Smooth muscle cell (in vitro differentiated cells): ENCODE measurements at regions not wholly inside any gene's neighbourhood (a gene's known extent, or its start where the extent isn't known, plus 50 kb on each side); places are given as distances from the start of the nearest gene placed in this dataset.

Experiments
- DNase-seq: peaks from one replicate; lab custom pipeline; 2025; ENCODE audit not compliant: unreplicated experiment; lab: John Stamatoyannopoulos, UW
- H2AFZ ChIP-seq: fragments of 200-600 bp; sonication (generic); 2 replicates; pipeline ENCODE4 v1.6.0; 2016; ENCODE audit warnings: antibody characterized with exemption, low read depth, mild to moderate bottlenecking
- H3F3A ChIP-seq: fragments of 200-600 bp; sonication (generic); 2 replicates; pipeline ENCODE4 v1.6.0; 2017; ENCODE audit warnings: antibody characterized with exemption, low read depth
- H3K27ac ChIP-seq: fragments of 200-600 bp; sonication (generic); 2 replicates; pipeline ENCODE4 v1.5.1; 2016; ENCODE audit warnings: low read depth, mild to moderate bottlenecking
- H3K27me3 ChIP-seq: fragments of 200-600 bp; sonication (generic); 2 replicates; pipeline ENCODE4 v1.6.1; 2016; ENCODE audit warnings: low read depth, mild to moderate bottlenecking
- H3K36me3 ChIP-seq: fragments of 200-600 bp; sonication (generic); 2 replicates; pipeline ENCODE4 v1.5.1; 2016; ENCODE audit warnings: low read depth
- H3K4me1 ChIP-seq: fragments of 200-600 bp; sonication (generic); 2 replicates; pipeline ENCODE4 v1.5.1; 2016; ENCODE audit warnings: low read depth
- H3K4me2 ChIP-seq: fragments of 200-600 bp; sonication (generic); 2 replicates; pipeline ENCODE4 v1.6.0; 2016; ENCODE audit warnings: mild to moderate bottlenecking
- H3K4me3 ChIP-seq: fragments of 200-600 bp; sonication (generic); 2 replicates; pipeline ENCODE4 v1.5.1; 2016; ENCODE audit warnings: mild to moderate bottlenecking
- H3K79me2 ChIP-seq: fragments of 200-600 bp; sonication (generic); 2 replicates; pipeline ENCODE4 v1.6.0; 2016; ENCODE audit warnings: low read depth, mild to moderate bottlenecking
- H3K9ac ChIP-seq: fragments of 200-600 bp; sonication (generic); 2 replicates; pipeline ENCODE4 v1.6.0; 2016; ENCODE audit warnings: low read depth
- H3K9me3 ChIP-seq: fragments of 200-600 bp; sonication (generic); replicated peaks from 2 replicates; pipeline ENCODE4 v1.5.1; 2016; ENCODE audit warnings: low read depth
- H4K20me1 ChIP-seq: fragments of 200-600 bp; sonication (generic); 2 replicates; pipeline ENCODE4 v1.6.0; 2016; ENCODE audit warnings: low read depth
- WGBS: methylation state at CpG from one replicate; pipeline ENCODE4 v1.1.7; 2016; ENCODE audit warnings: low lambda C conversion rate; 5-methylcytosine and 5-hydroxymethylcytosine counted together
- TF ChIP-seq, protein P1 (sequence below): fragments of 200-600 bp; sonication (generic); IDR thresholded peaks from 2 replicates; pipeline ENCODE4 v1.5.1; 2017; ENCODE audit warnings: borderline replicate concordance, mild to moderate bottlenecking, antibody characterized with exemption; ENCODE audit not compliant: insufficient read depth, poor library complexity, severe bottlenecking

DNA sequence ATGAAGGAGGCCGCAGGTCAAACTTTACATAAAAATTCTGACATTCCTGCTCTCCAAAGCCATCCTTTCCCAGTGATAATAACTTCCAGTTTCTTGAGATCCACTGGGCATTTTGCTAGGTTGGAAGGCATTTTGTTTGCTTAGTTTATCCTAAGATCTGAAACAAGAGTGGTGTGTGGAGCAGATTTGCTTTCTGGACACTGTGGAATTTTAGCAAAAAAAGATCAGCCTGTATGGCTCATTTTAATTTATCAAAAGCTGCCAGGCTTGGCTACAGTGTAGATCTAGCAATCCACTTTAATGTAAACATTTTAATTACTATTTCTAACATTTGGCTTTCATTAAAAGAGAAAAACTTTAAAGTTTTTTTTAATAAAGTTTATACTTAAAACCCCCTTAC, 124.8 kb downstream of the SAMD9 start:
- no peak for DNase-seq
- no peaks in the 10 kb centered on the region for H3K9me3 ChIP-seq
- no peak overlapping the region for H3K4me2 ChIP-seq
- 86% methylated on average over 1 of the region's 1 CpG for WGBS
- TF ChIP-seq, protein P1, sequence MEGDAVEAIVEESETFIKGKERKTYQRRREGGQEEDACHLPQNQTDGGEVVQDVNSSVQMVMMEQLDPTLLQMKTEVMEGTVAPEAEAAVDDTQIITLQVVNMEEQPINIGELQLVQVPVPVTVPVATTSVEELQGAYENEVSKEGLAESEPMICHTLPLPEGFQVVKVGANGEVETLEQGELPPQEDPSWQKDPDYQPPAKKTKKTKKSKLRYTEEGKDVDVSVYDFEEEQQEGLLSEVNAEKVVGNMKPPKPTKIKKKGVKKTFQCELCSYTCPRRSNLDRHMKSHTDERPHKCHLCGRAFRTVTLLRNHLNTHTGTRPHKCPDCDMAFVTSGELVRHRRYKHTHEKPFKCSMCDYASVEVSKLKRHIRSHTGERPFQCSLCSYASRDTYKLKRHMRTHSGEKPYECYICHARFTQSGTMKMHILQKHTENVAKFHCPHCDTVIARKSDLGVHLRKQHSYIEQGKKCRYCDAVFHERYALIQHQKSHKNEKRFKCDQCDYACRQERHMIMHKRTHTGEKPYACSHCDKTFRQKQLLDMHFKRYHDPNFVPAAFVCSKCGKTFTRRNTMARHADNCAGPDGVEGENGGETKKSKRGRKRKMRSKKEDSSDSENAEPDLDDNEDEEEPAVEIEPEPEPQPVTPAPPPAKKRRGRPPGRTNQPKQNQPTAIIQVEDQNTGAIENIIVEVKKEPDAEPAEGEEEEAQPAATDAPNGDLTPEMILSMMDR, result no peak
- peak overlapping the region; percentile 33 for H2AFZ ChIP-seq
- no peaks in the 10 kb centered on the region for H3K36me3 ChIP-seq
- H3K27me3 ChIP-seq, result no peaks in the 10 kb centered on the region
- H3K4me3 ChIP-seq, result no peak overlapping the region
- no peaks in the 10 kb centered on the region for H4K20me1 ChIP-seq
- H3K27ac ChIP-seq, result no peak overlapping the region
- H3K9ac ChIP-seq, result no peak overlapping the region
- H3K4me1 ChIP-seq, result no peaks in the 10 kb centered on the region
- H3K79me2 ChIP-seq, result no peaks in the 10 kb centered on the region
- H3F3A ChIP-seq, result no peaks in the 10 kb centered on the region

DNA sequence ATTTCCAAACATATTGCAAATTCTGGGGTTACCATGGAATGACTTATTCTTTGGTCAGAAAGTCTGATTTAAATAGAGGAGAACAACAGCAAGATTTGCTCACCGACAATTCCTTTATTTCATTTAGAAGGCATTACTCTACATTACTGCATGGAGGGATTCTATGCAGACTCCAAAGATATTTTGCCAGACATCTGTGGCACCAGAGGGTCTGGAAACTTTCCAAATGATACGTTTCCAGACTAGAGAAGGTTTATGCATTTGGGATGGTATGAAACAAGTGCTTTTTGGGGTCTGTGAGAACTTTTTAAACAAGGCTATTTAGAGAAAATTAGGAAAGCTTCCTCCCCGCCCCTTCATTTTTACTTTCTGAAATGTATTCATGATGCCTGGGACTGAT, 125.3 kb downstream of the SAMD9 start:
- H3K4me3 ChIP-seq, result no peak overlapping the region
- no peak overlapping the region for H3K9ac ChIP-seq
- no peak for DNase-seq
- no peaks in the 10 kb centered on the region for H4K20me1 ChIP-seq
- no peaks in the 10 kb centered on the region for H3F3A ChIP-seq
- no peak overlapping the region for H3K4me2 ChIP-seq
- H3K79me2 ChIP-seq, result no peaks in the 10 kb centered on the region
- H3K36me3 ChIP-seq, result no peaks in the 10 kb centered on the region
- H3K27me3 ChIP-seq, result no peaks in the 10 kb centered on the region
- H3K9me3 ChIP-seq, result no peaks in the 10 kb centered on the region
- WGBS, result 63% methylated on average over 3 of the region's 3 CpGs
- TF ChIP-seq, protein P1, result no peak
- H2AFZ ChIP-seq, result peak overlapping the region; percentile 33
- H3K4me1 ChIP-seq, result no peaks in the 10 kb centered on the region
- no peak overlapping the region for H3K27ac ChIP-seq

DNA sequence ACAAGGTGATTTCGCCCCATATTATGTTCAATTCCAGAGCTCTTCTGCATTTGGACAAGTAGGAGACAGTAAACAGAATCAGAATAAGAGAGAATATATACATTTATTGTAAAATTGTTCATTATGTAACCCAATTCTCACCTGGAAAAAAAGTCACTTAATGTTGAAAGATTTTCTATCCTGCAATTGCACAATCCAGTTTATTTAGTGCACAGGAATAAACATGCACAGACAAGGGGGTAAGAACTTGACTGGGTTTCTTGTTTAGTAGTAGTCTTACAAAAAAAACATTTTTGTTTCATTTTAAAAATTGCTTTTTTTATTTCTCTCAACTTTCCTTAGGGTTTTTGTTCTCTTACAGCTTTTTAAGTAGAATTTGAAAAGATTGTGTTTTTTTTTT, 126.6 kb downstream of the SAMD9 start:
- Histone ChIP-seq H3K9ac (no peak overlapping the region), H3K36me3 (no peaks in the 10 kb centered on the region), H4K20me1 (no peaks in the 10 kb centered on the region), H3K4me3 (no peak overlapping the region), H3K27me3 (no peaks in the 10 kb centered on the region), H2AFZ (no peak overlapping the region), H3F3A (no peaks in the 10 kb centered on the region), H3K27ac (no peak overlapping the region), H3K79me2 (no peaks in the 10 kb centered on the region), H3K4me2 (no peak overlapping the region), H3K9me3 (no peaks in the 10 kb centered on the region), H3K4me1 (no peaks in the 10 kb centered on the region)
- TF ChIP-seq, protein P1, result no peak
- WGBS, result 42% methylated on average over 1 of the region's 1 CpG
- no peak for DNase-seq

DNA sequence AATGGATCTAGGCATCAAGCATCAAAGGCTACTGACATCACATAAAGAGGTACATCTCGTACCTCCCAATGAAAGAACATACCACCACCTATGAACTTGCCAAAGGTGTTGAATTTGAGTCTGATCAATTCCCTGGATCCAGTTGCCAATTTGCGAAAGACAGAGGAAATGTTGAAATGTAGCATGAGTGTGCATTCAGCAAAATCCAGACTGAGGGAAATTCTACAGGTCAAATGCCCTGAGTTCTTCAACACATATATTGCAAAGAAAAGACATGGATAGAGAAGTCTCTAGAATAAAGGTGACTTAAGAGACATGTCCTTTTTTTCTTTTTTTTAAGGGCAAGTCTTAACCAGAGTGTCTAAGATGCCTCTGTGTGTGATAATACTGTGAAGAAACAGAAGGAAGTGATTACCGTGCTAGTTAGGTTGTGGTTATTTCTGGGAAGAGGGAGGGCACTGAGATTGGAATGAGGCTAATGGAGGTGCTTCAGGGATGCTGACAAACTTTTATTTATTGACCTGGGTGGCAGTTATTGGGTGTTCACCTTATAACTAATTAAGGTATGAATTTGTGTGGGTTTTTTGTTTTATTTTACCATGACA, 128.7 kb downstream of the SAMD9 start:
- Histone ChIP-seq H2AFZ (peak overlapping the region; percentile 46), H3K4me3 (no peak overlapping the region), H3K4me1 (no peaks in the 10 kb centered on the region), H3K79me2 (no peaks in the 10 kb centered on the region), H3F3A (no peaks in the 10 kb centered on the region), H3K9me3 (no peaks in the 10 kb centered on the region), H3K27me3 (no peaks in the 10 kb centered on the region), H3K4me2 (no peak overlapping the region), H3K36me3 (no peaks in the 10 kb centered on the region), H3K27ac (no peak overlapping the region), H3K9ac (no peak overlapping the region), H4K20me1 (no peaks in the 10 kb centered on the region)
- TF ChIP-seq, protein P1, result no peak
- no peak for DNase-seq
- WGBS, result 60% methylated on average over 3 of the region's 3 CpGs
